HT1080 (cell line): ENCODE measurements at regions not wholly inside any gene's neighbourhood (a gene's known extent, or its start where the extent isn't known, plus 50 kb on each side); places are given as distances from the start of the nearest gene placed in this dataset.
"Not testable (repeated sequence)": the region's sequence is repeated elsewhere in the genome, so short reads cannot be mapped to it uniquely, and the experiment has no call there.

ENCODE experiments used
- DNase-seq: peaks from one replicate; pipeline ENCODE4 v3.0.0-alpha.2; 2015; ENCODE audit warnings: low read depth
- small RNA-seq: library from RNA; depleted of rRNA; stranded (forward); fragments of <200 nt; gene quantifications from one replicate; pipeline ENCODE3, GENCODE V24; 2014

DNA sequence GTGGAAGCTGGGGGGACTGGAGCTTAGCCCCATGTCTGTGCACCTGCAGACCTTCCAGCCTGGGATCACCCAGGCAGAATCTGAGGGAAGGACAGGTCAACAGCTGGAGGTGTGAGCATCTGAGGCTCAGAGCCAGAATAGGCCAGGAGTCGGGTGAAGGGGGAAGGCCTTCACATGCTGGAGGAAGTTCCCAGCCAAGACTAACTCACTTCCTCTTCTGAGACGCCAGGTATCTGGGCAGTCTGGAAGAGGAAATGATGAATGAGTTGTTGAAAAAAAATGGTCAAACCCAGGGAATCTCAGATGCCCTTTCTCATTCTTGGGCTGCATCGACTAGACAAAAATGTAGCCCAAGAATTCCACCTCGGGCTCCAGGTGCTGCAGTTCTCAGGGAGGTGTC lies 73.6 kb upstream of the TIAM2 start:
- peak; percentile 51 for DNase-seq

DNA sequence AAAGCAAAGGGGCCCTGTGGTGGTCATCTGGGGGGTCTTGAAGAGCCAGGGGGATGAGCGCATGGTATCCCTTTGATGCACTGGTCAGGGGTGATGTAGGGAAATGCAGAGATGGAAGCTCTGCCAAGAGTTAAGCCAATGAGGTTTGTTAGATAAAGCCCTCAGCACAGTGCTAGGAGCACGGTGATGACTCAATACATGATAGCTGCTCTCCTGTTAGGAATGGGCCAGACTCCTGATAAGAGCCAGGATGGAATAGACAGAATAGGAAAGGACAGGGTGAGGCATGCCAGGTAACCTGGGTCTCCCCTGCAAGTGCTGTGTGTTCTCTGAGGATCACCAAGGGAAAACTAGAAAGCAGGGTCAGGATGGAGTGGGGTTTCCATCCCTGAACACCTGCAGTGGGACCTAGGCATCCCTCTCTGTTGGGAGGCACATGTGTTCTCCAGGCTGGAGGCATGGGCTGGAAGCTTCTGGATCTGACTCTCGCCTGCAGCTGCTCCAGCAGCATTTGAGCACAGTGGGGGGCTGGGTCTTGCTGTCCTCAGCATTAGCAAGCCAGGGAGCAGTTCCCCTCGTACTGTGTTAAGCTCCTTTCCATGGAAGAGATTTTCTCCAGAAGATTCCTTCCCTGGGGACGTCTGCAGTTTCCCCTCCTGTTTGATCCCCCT lies 71.8 kb upstream of the TIAM2 start:
- DNase-seq: no peak

GRCh38 chr6:154925130-154925529 lies 70.0 kb upstream of the TIAM2 start:
- no peak for DNase-seq

- no peak for DNase-seq
Observed at GRCh38 chr6:154926366-154926765, 68.7 kb upstream of the TIAM2 start.

DNA sequence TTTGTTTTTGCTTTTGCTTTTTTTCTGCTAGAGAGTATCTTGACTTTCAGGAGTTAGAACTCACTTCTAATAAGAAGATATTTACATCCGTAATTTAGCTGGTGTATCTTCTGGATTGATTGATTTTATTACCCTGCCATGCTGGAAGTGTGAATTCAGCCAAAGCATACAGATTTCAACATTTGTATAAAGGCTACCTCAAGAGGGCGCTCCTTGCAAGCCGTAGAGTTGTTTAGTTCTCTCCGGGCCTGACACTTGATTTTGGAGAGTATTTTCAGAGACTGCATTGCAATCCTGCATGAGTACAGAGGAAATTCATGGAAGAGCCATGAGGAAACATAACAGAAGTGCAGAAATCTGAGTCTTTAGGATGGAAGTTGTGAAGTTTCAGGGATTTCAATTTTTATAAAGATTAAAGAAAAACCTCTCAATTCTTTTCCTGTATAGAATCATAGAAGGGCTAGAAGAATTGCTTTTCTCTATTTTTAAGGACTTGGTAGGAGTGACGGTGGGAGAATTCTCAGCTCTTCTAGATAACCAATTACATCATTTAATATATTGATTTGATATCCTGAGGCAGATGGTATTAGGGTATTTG lies 66.7 kb upstream of the TIAM2 start:
- DNase-seq: peak; percentile 56

GRCh38 chr6:154930451-154930851 lies 64.7 kb upstream of the TIAM2 start:
- no peak for DNase-seq

DNA sequence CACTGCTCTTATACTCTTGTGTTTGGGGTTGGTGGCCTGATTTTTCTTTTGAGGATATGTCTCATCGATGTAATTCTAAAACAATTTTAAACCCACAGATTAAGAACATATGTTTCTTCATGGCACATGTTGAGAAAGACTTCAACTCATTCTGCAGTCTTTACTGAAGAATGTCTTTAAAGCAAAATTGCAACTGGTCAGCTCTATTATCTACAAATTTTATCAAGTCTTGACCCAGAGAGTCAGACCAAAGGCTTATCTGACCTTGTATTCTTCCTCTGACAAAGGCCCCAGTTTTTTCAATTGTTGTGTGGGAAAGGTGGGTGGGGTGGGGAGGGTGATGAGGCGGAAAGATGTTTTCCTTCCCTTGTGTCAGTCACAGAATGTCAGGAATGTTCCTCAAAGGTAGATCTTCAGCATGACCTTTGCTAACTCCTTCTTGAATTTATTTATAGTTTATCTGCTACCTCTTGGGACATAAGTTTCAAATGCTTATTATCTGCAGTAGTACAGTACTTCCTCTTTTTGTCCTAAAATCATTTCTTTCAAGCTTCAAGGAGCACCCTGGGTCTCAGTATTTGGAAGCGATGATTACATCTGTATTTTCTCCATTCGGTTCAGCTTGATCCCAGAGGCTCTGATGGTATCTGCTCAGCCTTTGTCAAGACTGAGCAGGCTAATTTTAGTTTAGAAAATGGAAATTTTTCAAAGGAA lies 63.2 kb upstream of the TIAM2 start:
- DNase-seq: no peak

DNA sequence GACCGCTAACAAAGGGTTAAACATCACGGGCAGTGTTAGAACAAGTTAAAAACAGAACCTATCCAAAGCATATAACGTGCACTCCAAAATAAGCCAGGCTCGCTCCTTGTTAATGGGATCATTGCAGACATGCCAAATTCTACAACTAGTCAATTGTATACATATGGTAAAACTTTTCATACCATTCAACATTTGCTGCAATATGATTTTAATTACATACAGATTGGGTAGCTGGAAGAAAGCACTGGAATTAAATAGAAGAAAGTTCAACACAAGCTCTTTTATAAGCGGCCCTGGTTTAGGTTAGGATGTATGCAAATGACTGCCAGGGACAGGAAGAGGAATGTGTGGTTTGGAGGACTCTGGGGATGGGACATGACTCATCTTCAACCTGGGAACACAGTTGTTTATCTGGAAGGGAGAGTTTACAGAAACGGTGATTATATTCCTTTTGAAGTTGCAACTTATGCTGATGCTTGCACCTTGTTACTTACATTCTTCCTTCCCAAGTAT lies 62.5 kb upstream of the TIAM2 start:
- peak; percentile 77 for DNase-seq

- DNase-seq: no peak
Observed at GRCh38 chr6:154933181-154933827, 61.8 kb upstream of the TIAM2 start.

DNA sequence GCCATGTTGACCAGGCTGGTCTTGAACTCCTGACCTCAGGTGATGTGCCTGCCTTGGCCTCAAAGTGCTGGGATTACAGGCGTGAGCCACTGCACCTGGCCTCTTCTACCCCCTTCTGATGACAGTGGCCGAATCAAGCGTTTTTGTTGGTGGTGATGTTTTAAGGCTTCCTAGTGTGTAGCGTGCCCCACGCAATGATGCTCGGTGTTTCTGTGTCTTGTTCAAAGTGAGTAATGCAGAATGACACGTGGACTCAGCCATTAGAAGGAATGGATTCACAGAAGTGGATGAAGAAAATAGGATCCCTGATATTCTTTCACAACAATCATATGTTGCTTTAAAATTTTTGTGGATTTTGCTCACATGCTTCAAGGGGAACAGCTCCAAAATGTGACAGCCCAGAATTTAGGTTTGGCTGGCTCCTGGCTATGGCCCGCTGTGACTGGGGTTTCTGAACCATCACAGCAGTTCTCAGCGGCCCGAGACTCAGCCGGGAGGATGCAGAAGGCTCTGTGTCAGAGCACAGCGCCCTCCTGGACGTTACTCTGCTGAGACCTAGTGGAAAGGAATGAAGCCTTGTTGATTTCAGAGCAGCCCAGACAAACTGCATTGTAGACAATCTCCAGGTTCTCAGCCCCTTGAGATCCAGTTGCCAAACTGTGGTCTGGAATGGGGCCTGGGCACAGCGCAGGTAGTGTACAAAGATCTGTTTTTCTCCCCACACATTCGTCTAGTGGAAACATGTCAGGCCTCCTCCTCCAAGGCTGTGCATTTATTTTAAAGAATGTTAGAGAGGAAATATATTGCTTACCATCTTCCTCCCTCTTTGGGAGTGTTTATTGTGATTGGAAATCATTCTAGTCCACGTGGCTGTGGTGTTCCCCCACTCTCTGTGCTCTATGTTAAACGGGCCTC lies 57.6 kb upstream of the TIAM2 start:
- DNase-seq: no peak

DNA sequence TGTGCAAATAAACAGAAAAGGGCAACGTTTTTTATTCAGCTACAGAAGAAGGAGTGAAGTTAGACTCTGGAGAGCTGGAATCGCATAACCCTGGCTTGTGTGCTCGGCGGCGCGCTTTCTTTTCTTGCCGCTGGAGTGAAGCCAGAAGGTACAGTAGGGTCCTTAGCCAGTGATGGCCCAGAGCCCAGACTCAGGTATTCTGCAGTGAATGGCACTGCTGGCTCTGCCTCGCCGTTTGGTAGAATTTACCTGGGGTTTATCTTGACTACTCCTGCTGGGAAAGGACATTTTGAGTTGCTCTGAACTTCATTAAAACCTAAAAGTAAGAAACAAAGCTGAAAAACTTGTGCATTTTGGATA lies 56.9 kb upstream of the TIAM2 start:
- no peak for DNase-seq

- DNase-seq: not testable (repeated sequence)
Observed at GRCh38 chr6:154938727-154939285, 56.3 kb upstream of the TIAM2 start.

GRCh38 chr6:154942770-154943169 lies 52.3 kb upstream of the TIAM2 start:
- no peak for DNase-seq

- DNase-seq: no peak
Observed at GRCh38 chr6:154945271-154945890, 49.7 kb upstream of the TIAM2 start.

Small RNAs in the stretch of these regions (small RNA-seq; reads per million reads assigned to genes)
- gene RF00096: 0.27 reads per million, percentile 24 among the genes with 10 or more reads in this experiment
